ENCODE measurements at regions not wholly inside any gene's neighbourhood (a gene's known extent, or its start where the extent isn't known, plus 50 kb on each side); places are given as distances from the start of the nearest gene placed in this dataset.
"Not testable (repeated sequence)": the region's sequence is repeated elsewhere in the genome, so short reads cannot be mapped to it uniquely, and the experiment has no call there.

GRCh38 chr20:29419378-29419777 is 1838.1 kb upstream of the DEFB115 start:
- Mint-ChIP-seq H3K4me1 (ENCODE audit: low read depth) (no peaks in the 10 kb centered on the region), H3K27me3 (ENCODE audit: low read depth) (no peaks in the 10 kb centered on the region), H3K4me3 (ENCODE audit: unreplicated experiment) (no peak overlapping the region), H3K9me3 (ENCODE audit: low read depth) (peaks cover 19% of the 10 kb centered on the region), H3K36me3 (ENCODE audit: low read depth) (no peaks in the 10 kb centered on the region), H3K27ac (ENCODE audit: unreplicated experiment) (no peak overlapping the region)
- TF ChIP-seq CTCF (IDR thresholded peaks at IDR 0.05) = no peak
- DNase-seq (ENCODE audit: low spot score) = no peak

- no peaks in the 10 kb centered on the region for H3K27me3 Mint-ChIP-seq (ENCODE audit: low read depth)
- no peaks in the 10 kb centered on the region for H3K36me3 Mint-ChIP-seq (ENCODE audit: low read depth)
- no peak overlapping the region for H3K27ac Mint-ChIP-seq (ENCODE audit: unreplicated experiment)
- no peak for TF ChIP-seq CTCF (IDR thresholded peaks at IDR 0.05)
- no peak for DNase-seq (ENCODE audit: low spot score)
- H3K4me1 Mint-ChIP-seq (ENCODE audit: low read depth) = no peaks in the 10 kb centered on the region
- peaks cover 11% of the 10 kb centered on the region for H3K9me3 Mint-ChIP-seq (ENCODE audit: low read depth)
- H3K4me3 Mint-ChIP-seq (ENCODE audit: unreplicated experiment) = no peak overlapping the region
These were observed 1830.0 kb upstream of the DEFB115 start for GRCh38 chr20:29427201-29428060.

- no peaks in the 10 kb centered on the region for H3K4me1 Mint-ChIP-seq (ENCODE audit: low read depth)
- H3K27ac Mint-ChIP-seq (ENCODE audit: unreplicated experiment) = no peak overlapping the region
- no peak for DNase-seq (ENCODE audit: low spot score)
- H3K4me3 Mint-ChIP-seq (ENCODE audit: unreplicated experiment) = no peak overlapping the region
- no peaks in the 10 kb centered on the region for H3K27me3 Mint-ChIP-seq (ENCODE audit: low read depth)
- no peak for TF ChIP-seq CTCF (IDR thresholded peaks at IDR 0.05)
- peaks cover 10% of the 10 kb centered on the region for H3K9me3 Mint-ChIP-seq (ENCODE audit: low read depth)
- H3K36me3 Mint-ChIP-seq (ENCODE audit: low read depth) = no peaks in the 10 kb centered on the region
These were observed 1826.9 kb upstream of the DEFB115 start for GRCh38 chr20:29430531-29430930.

GRCh38 chr20:29440721-29441120 is 1816.7 kb upstream of the DEFB115 start:
- not testable (repeated sequence) for DNase-seq (ENCODE audit: low spot score); H3K9me3 Mint-ChIP-seq (ENCODE audit: low read depth); H3K4me1 Mint-ChIP-seq (ENCODE audit: low read depth); H3K36me3 Mint-ChIP-seq (ENCODE audit: low read depth); H3K27me3 Mint-ChIP-seq (ENCODE audit: low read depth); H3K4me3 Mint-ChIP-seq (ENCODE audit: unreplicated experiment); H3K27ac Mint-ChIP-seq (ENCODE audit: unreplicated experiment)

GRCh38 chr20:29443206-29443781 is 1814.2 kb upstream of the DEFB115 start:
- not testable (repeated sequence) for H3K4me1 Mint-ChIP-seq (ENCODE audit: low read depth); H3K4me3 Mint-ChIP-seq (ENCODE audit: unreplicated experiment); H3K27ac Mint-ChIP-seq (ENCODE audit: unreplicated experiment); DNase-seq (ENCODE audit: low spot score); H3K27me3 Mint-ChIP-seq (ENCODE audit: low read depth); H3K9me3 Mint-ChIP-seq (ENCODE audit: low read depth); H3K36me3 Mint-ChIP-seq (ENCODE audit: low read depth)
- peak; percentile 73 for TF ChIP-seq CTCF (IDR thresholded peaks at IDR 0.05)
